ENCODE measurements at regions not wholly inside any gene's neighbourhood (a gene's known extent, or its start where the extent isn't known, plus 50 kb on each side); places are given as distances from the start of the nearest gene placed in this dataset.

GRCh38 chr10:65133652-65134051 is 1612.5 kb downstream of the REEP3 start:
- H3K9me3 ChIP-seq (ENCODE audit: control insufficient read depth, insufficient read depth, low read depth, low read length) = no peaks in the 10 kb centered on the region
- no peak overlapping the region for H3K4me3 ChIP-seq (ENCODE audit: low read depth, low read length)
- TF ChIP-seq ZNF175 (tag by site-specific recombination; IDR thresholded peaks at IDR 0.05) (no peak), ZNF600 (tag by site-specific recombination; IDR thresholded peaks at IDR 0.05) (no peak)
- TF ChIP-seq, protein P1, sequence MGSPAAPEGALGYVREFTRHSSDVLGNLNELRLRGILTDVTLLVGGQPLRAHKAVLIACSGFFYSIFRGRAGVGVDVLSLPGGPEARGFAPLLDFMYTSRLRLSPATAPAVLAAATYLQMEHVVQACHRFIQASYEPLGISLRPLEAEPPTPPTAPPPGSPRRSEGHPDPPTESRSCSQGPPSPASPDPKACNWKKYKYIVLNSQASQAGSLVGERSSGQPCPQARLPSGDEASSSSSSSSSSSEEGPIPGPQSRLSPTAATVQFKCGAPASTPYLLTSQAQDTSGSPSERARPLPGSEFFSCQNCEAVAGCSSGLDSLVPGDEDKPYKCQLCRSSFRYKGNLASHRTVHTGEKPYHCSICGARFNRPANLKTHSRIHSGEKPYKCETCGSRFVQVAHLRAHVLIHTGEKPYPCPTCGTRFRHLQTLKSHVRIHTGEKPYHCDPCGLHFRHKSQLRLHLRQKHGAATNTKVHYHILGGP (tag by site-specific recombination; IDR thresholded peaks at IDR 0.05) = no peak
- H3K27ac ChIP-seq (ENCODE audit: extremely low read depth, low read depth, low read length) = no peak overlapping the region
- ChIA-PET CTCF (no interaction called here), POLR2A (no interaction called here)
- no peaks in the 10 kb centered on the region for H3K4me1 ChIP-seq (ENCODE audit: control insufficient read depth, insufficient read depth, low read length)
- H3K36me3 ChIP-seq (ENCODE audit: control insufficient read depth in 2 of 2, insufficient read depth in 1 of 2, low read length in 2 of 2) = no peaks in the 10 kb centered on the region

GRCh38 chr10:65135508-65135907 is 1614.3 kb downstream of the REEP3 start:
- no peaks in the 10 kb centered on the region for H3K9me3 ChIP-seq (ENCODE audit: control insufficient read depth, insufficient read depth, low read depth, low read length)
- no peak overlapping the region for H3K4me3 ChIP-seq (ENCODE audit: low read depth, low read length)
- no peak overlapping the region for H3K27ac ChIP-seq (ENCODE audit: extremely low read depth, low read depth, low read length)
- TF ChIP-seq, protein P2, sequence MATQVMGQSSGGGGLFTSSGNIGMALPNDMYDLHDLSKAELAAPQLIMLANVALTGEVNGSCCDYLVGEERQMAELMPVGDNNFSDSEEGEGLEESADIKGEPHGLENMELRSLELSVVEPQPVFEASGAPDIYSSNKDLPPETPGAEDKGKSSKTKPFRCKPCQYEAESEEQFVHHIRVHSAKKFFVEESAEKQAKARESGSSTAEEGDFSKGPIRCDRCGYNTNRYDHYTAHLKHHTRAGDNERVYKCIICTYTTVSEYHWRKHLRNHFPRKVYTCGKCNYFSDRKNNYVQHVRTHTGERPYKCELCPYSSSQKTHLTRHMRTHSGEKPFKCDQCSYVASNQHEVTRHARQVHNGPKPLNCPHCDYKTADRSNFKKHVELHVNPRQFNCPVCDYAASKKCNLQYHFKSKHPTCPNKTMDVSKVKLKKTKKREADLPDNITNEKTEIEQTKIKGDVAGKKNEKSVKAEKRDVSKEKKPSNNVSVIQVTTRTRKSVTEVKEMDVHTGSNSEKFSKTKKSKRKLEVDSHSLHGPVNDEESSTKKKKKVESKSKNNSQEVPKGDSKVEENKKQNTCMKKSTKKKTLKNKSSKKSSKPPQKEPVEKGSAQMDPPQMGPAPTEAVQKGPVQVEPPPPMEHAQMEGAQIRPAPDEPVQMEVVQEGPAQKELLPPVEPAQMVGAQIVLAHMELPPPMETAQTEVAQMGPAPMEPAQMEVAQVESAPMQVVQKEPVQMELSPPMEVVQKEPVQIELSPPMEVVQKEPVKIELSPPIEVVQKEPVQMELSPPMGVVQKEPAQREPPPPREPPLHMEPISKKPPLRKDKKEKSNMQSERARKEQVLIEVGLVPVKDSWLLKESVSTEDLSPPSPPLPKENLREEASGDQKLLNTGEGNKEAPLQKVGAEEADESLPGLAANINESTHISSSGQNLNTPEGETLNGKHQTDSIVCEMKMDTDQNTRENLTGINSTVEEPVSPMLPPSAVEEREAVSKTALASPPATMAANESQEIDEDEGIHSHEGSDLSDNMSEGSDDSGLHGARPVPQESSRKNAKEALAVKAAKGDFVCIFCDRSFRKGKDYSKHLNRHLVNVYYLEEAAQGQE (tag by site-specific recombination; IDR thresholded peaks at IDR 0.05) = no peak
- TF ChIP-seq ZSCAN30 (tag by site-specific recombination; IDR thresholded peaks at IDR 0.05) = no peak
- no peak for TF ChIP-seq YY1 (tag by site-specific recombination; IDR thresholded peaks at IDR 0.05)
- TF ChIP-seq SCRT1 (tag by site-specific recombination; IDR thresholded peaks at IDR 0.05; ENCODE audit: borderline replicate concordance) = no peak
- TF ChIP-seq WT1 (tag by site-specific recombination; IDR thresholded peaks at IDR 0.05) = no peak
- TF ChIP-seq MZF1 (tag by site-specific recombination; IDR thresholded peaks at IDR 0.05; ENCODE audit: borderline replicate concordance) = no peak
- no peak for TF ChIP-seq ZBTB20 (tag by site-specific recombination; IDR thresholded peaks at IDR 0.05)
- TF ChIP-seq KLF9 (tag by site-specific recombination; IDR thresholded peaks at IDR 0.05; ENCODE audit: low read depth) = no peak
- TF ChIP-seq ZNF169 (tag by site-specific recombination; IDR thresholded peaks at IDR 0.05) = no peak
- no peak for TF ChIP-seq PRDM10 (tag by site-specific recombination; IDR thresholded peaks at IDR 0.05)
- TF ChIP-seq, protein P3, sequence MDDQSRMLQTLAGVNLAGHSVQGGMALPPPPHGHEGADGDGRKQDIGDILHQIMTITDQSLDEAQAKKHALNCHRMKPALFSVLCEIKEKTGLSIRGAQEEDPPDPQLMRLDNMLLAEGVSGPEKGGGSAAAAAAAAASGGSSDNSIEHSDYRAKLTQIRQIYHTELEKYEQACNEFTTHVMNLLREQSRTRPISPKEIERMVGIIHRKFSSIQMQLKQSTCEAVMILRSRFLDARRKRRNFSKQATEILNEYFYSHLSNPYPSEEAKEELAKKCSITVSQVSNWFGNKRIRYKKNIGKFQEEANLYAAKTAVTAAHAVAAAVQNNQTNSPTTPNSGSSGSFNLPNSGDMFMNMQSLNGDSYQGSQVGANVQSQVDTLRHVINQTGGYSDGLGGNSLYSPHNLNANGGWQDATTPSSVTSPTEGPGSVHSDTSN (CRISPR knock-in tag; IDR thresholded peaks at IDR 0.05) = no peak
- no peak for TF ChIP-seq PATZ1 (tag by site-specific recombination; IDR thresholded peaks at IDR 0.05)
- ChIA-PET POLR2A (no interaction called here), CTCF (no interaction called here)
- H3K36me3 ChIP-seq (ENCODE audit: control insufficient read depth in 2 of 2, insufficient read depth in 1 of 2, low read length in 2 of 2) = no peaks in the 10 kb centered on the region
- no peaks in the 10 kb centered on the region for H3K4me1 ChIP-seq (ENCODE audit: control insufficient read depth, insufficient read depth, low read length)
